ENCODE measurements at regions not wholly inside any gene's neighbourhood (a gene's known extent, or its start where the extent isn't known, plus 50 kb on each side); places are given as distances from the start of the nearest gene placed in this dataset.
A peak's percentile ranks its signal among the peaks of the same experiment; 100 is the strongest.
"Not testable (repeated sequence)": the region's sequence is repeated elsewhere in the genome, so short reads cannot be mapped to it uniquely, and the experiment has no call there.

DNA sequence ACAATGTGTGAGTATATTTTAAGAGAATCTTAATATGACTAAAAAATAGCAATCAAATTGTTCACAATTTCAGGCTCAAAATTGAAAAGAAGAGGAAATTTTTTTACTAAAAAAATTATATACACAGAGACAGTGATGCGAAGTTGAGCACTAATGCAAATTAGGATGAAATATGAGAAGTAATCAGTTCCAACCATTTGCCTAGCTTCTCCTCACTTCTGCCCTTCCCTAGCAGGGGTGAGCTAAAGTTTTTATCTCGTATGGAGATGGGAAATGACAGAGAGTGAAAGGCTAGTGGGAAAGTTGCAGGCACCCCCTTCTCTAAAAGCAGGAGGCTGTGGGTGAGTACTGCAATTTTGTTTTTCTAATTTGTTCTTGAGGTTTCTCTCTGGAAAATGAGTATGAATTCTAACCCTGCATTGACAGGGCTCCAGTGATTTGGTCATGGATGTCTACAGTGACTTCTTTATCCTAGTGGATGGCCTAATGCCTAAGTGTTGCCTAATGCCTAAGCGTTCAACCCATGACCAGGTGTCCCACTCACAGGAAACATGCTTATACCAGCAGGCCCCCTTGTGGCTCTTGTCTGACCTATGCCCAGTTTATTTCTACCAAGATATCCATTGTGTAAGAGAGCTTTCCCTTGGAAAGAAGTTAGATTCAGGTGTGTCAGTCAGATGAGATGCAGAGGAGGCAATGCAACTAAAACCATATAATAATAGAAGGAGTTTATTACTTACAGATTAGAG is 78.0 kb upstream of the HNMT start:
- no peak for DNase-seq (ENCODE audit: low read depth, low spot score)

DNA sequence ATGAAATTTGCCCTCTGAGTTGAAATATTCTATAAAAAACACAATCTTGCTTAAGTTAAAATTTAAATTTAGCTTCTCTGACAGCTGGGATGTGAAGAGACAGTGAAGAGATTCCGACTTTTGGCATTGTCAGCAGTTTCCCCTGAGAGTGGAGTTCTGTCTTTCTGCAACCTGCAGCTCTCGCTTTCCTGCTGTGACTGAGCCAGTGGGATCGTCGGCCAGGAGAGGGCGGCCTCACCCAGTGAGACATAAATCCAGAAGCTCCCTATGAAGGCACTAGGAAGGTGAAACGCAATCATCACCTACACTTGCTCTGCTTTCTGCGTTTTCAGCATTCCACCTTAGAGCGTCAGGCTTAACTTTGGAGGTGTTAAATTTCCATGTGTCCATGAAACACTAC is 75.4 kb upstream of the HNMT start:
- DNase-seq (ENCODE audit: low read depth, low spot score) = peak; percentile 30

DNA sequence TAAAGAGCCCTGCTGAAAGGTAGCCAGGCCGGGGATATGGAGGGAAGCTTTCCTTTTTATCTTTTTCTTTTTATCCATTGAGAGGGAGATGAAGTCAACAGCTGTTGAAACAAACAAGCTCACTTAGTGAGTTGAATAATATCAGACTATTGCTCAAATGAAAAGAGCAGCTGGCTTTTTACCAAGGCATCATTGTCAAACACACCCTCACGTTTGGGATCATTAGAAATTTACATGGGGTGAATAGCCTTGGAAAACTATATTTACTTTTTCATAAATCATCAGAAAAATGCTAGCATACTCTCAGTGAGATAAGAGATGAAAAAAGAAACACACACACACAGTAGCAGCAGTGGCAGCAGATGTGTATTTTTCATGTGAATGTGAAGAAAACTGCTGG is 71.5 kb upstream of the HNMT start:
- no peak for DNase-seq (ENCODE audit: low read depth, low spot score)

DNA sequence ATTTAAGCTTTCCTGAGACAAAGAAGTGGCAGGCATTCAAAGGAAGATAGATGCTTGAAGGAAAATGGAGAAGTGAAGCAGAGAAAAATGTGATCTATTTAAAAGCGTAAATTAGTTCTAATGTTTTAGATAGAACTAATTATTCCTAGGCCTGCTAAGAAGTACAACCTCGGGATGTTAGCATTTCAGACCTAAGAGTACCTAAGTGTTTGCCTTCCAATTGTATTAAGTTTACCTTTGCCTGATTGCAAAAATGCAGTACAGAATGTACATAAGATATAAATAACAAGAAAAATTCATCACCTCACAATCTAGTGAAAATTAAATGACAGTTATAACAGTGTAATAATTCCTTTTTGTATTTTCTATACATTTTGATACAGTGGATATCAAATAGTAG is 71.1 kb upstream of the HNMT start:
- DNase-seq (ENCODE audit: low read depth, low spot score) = no peak

DNA sequence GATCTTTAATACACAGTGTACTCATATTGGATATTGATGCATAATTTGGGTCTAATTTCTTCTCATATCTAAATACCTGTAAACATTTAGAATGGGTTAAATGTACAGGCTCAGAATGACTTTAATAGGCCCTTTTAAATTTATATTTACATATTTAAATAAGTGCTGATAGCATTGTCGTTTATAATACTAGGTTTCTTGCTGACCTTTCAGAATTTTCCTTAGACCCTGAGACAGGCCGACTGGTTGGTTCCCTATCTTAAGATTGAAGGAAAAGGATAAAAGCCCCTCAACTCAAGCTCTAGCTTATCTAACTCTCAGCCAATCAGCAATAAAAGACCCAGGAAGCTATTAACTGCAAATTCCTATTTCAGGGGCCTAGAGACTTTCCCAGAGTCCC is 67.8 kb upstream of the HNMT start:
- no peak for DNase-seq (ENCODE audit: low read depth, low spot score)

DNA sequence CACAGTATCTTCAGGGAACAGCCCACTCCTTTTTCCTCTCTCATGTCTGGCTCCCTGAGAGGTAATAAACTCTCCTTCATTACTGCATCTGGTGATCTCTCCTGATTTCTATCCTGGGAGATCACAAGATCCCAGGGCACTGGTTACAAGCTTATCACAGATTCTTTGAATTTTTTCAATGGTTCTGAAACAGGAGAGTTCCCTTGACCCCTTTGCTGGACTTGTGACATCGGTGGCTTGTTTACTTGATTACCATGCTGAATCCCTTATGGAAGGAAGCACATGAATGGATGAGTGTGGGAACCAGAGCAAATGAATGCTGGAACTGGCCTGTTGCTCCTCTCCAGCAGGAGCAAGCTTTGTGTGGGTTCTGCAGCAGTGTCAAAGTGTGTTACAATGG is 67.2 kb upstream of the HNMT start:
- DNase-seq (ENCODE audit: low read depth, low spot score) = no peak

DNA sequence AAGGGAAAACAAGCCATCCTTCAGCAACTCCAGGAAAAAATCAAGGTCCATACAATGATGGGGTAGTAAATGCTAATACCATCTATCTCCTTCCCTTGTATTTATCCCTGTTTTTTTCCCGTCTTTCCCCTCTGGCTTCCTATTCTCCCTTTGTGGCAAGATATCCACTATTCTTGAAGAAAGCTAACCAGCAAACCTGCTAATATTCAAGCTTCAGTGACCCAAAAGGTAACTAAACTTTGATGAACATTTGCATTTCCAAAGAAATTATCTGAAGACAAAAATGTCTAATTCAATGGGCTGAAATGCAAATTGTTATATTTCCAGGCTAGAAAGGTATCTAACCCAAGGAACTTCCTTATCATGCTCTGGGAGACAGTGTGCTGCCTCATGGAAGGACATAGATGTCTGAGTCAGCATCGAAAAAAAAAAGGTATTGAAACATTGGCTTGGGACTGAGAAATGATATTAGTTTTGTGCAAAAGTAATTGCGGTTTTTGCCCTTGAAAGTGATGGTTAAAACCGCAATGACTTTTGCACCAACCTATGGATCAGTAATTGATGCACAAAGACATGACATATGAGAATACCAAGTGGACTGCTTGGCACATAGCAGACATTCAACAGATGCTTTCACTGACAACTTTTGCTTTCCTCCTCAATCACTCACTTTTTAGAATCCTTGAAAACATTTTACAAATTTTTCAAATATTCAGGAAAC is 63.7 kb upstream of the HNMT start:
- DNase-seq (ENCODE audit: low read depth, low spot score) = no peak

DNA sequence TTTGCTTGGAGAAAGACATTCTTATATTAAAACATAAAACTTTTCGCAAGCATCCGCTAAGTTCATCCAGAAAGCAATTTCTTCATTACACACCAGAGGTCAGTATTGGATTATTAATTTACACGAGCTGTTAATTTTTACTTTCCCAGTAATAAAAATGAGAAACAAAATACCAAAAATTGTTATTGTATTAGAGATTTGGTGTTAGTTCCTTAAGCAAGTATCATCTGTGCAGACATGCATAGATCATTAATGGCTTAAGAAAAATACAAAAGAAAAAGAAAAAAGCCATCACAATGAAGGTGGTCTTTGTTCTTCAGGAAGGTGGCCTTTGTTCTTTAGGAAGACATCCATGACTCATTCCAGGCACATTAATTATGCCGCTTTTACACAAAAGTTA is 53.6 kb upstream of the HNMT start:
- DNase-seq (ENCODE audit: low read depth, low spot score) = no peak

DNA sequence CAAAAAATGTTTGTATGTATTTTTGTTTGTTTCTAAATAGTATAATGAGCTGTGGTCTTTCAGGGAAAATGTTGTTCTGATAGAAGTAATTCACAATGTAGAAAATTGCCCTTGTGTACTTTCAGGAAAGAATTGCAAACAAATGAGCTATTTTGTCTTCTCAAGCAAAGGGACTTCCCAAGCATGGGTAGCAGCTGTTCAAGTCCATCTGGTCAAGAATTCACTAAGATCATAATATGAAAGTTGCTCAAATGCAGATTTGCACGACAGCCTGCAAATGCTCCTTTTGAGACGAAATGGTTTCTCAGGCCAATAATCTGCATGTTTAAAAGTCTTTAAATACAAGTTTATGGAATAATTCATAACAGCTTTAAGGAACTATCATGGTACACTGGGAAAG is 51.9 kb upstream of the HNMT start:
- no peak for DNase-seq (ENCODE audit: low read depth, low spot score)

DNA sequence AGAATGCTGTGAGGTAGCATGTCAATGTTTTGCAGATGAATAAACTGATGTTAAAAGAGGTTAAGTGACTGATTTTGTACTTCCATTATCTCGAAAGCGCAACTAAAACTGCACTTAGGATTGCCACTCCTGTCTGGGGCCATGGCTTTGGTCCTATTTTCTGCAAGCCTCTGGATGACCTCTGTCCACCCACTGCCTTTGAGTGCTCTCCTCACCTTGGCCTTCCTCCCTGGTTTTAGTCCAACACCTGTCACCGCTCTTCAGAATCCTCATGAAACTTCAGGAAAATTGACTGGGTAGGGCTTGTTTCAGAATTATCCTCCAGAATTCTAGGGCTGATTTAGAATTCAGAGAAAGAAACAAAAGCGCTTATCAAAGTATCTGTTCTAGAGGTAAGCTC is 51.1 kb upstream of the HNMT start:
- no peak for DNase-seq (ENCODE audit: low read depth, low spot score)

DNA sequence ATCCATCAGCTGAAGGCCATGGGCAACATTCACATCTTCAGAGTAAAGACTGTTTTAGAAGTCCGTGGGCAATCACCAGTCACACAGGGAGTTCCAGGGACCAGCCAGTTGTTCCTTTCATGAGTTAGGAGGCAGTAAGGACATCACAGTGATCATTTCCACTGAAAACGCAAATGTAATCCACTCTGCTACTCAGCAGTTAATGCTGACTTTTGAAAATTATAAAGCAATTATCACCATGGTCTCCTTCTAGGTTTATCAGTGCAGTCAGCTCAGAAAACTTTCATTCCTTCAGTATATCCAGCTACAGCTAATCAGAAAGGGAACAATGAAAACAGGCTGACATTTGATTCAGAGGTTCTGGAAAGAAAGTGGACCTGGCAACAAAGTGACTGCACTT is 50.6 kb upstream of the HNMT start:
- not testable (repeated sequence) for DNase-seq (ENCODE audit: low read depth, low spot score)
